HG03095 (cell line): ENCODE measurements at regions not wholly inside any gene's neighbourhood (a gene's known extent, or its start where the extent isn't known, plus 50 kb on each side); places are given as distances from the start of the nearest gene placed in this dataset.

Experiments used
- ATAC-seq: cut with Tn5 transposase; IDR thresholded peaks from one replicate; pipeline ENCODE4 v1.9.1; 2021; ENCODE audit warnings: moderate library complexity; ENCODE audit not compliant: unreplicated experiment

DNA sequence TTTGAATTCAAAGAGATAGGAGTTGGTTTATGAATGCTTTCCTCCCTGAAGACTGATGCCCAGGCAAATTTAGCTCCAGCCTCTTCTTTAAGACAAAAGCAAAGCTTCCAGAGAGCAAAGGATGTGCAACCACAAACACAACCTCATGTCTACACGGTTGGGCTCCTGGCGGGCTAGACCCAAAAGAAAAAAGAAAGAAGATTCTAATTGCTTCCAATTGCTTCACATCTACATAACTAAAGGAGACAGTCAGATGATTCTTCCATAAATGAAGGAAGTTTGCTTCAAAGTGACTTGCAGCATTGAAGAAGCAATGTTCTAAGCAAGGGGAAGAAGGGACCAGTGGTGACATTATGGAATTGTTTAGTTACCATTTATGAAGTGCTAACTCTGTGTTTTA is 1603.0 kb upstream of the TENM3 start:
- no peak for ATAC-seq

DNA sequence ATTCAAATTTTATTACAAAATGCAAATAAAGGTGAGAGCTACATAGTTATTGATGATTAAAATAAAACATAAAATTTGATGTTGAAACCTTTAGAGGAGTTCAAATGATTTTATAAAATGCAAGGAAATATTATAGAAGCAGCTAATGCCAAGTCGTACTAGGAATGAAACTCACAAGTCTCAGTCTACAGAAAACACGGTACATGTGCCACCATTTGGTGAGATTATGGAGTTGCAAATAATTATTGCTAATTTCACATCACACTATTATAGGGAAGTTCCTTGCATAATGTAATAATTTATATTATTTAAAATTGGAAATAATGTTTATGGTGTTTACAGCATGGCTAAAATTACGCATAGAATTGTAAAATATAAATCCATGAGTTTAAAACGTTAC is 1601.7 kb upstream of the TENM3 start:
- ATAC-seq: no peak

DNA sequence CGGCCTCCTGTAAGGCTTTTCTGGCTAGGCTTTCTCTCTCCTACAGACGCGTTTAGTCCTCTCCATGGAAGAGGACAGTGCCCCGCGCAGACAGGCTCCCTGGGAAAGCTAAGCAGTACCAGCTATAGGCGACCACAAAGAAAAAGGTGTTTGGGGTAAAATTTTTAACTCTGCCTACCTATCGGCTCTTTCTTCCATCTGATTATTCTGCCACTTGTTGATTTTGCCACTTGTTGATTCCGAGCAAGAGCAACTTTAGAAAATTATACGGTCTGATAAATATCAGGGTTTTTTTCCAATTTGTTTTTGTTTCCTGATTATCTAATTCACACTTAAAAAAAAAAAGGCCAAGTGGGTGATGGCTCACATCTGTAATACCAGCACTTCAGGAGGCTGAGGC is 1600.5 kb upstream of the TENM3 start:
- no peak for ATAC-seq

DNA sequence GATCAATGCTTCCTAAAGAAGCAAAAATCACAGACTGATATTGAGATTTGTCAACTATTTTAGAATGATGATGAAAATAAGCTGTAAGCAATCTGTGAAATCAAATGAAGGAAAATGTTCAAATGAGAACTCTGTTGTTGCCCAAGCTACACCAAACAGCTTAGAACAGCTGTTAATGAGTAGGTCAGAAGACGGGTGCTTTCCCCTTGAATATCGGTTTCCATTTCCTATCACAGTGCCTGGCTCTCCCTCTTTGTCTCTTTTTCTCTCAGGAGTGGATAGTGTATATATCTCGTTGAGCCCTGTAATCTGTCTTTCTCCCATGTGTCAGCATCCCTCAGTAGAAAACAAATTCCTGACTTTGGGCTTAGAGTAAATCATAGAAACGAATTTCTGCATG is 1592.9 kb upstream of the TENM3 start:
- peak; percentile 75 for ATAC-seq

DNA sequence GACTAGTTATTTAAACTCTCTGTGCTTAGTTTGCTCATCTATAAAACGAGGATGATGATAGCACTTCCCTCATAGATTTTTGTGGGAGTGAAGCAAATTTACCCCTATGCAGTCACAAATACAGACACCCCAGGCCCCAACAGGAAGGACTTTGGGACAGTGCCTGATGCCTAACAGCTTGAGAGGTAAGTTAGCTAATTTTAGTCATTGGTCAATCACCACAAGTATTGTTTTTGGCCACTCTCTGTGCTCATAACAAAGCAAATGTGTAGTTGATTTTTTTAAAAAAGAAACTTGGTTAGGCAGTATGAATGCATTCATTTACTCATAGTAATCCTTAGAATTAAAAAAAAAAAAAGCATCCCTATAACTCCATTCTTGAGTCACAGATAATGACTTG is 1590.7 kb upstream of the TENM3 start:
- no peak for ATAC-seq

DNA sequence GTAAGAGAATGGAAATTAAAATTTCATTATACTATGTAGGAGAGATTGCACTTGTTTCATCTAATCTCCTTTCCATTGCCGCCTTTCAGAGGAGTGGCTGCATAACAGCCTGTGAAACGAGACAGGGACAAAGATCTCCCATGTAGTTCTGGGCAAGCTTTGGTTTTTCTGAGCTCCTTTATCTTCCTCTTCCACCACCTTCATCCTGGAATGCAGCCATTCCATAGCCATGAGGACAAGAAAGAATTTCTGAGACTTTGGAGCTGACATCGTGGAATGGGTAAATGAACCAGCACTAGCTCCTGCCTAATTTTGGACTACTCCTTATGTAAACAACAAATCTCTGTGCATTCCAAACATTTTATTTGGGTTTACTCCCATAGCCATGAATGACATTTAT is 1587.3 kb upstream of the TENM3 start:
- no peak for ATAC-seq

DNA sequence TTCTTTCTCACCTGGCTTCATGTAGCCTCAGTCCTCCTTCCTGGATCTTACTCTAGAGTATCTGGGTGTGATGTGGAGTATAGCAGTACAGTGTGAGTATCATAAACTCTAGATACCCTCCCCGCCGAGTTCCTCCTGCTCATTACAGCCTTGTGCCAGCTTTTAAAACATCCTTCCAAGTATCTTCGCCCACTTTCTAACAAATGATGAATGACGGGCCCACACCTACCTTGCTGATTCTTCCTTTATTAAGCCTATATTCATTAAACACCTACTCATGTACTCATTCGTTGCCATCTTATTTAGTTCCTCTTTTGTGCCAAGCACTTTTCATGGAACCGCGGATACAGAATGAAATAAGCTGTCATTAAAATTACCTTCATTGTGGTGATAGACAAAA is 1585.3 kb upstream of the TENM3 start:
- no peak for ATAC-seq

DNA sequence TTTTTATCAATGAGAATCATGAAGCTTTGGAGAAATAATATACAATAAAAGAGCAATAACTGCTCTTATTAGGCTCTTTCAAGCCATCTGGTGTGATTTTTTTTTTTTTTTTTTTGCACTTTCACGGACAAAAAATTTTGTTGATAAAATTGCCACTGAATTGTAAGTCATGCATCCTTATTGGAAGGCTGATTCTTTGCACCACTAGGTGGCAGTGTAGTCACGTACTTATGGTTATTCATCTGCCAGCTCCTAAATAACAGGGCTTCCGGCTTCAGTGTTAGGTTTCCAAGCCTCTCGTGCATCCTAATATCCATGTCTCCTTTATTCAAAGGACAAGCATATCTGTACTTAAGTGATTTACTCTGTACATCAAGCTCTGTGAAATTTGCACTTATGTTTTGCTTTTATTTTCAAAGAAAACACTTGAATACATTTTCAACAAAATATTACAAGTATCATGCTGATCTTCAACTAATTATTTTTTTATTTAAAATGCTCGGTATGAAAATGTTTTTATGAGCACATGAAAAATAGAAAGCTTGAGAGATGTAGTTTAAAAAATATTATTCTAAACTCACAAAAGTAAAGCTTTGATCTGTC is 1578.3 kb upstream of the TENM3 start:
- ATAC-seq: peak; percentile 96

DNA sequence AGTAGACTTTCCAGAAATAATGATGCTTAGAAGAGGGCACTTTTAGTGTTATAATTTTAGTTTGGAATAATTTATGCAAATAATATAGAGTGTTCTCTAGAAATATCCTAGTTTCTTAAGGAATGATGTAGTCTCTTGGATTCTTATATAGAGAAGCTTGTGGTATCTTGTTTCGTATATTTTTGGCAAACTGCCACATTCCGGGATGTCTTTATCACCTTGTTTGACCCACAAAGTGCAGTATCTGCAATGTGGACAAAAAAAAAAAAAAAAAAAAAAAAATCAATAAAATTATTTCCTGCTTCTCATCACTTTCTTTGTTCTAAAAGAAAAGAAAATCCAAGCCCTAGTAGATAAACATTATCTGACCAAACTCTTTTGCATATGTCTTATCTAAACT is 1577.7 kb upstream of the TENM3 start:
- no peak for ATAC-seq

DNA sequence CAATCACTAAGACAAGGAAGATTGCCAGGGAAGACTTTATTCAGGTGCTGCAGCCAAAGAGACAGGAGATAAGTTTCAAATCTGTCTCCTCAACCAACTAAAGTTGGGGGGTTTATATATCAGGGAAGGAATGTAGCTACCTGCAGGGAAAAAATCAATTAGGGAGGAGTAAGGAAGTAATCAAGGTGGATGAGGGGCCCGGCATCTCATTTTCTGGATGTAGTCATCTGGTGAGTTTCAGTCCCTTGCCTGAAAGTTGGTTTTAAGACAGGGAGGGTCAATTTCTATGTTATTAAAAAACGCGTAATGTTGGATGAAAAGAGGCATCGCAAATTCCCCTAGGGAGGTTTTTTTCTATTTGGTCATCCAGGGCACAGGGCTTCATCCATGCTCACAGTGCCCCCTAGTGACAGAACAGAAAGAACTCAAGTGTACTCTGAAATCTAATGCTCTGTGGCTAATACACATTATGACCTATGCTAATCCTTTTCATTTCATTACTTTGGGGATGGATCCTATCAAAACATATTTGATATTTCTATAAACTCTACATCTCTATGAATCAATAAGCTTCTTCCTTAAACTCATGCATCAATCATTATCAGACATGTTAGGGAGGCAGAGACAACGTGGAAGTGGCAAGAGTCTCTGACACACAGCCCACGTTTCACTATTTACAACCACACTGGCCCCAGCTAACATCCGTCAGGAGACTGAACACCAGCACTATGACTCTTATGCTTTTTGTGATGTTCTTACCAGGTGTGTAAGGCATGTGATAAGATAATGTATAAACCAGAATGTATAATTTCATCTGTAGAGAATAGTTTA is 1577.0 kb upstream of the TENM3 start:
- ATAC-seq: no peak

DNA sequence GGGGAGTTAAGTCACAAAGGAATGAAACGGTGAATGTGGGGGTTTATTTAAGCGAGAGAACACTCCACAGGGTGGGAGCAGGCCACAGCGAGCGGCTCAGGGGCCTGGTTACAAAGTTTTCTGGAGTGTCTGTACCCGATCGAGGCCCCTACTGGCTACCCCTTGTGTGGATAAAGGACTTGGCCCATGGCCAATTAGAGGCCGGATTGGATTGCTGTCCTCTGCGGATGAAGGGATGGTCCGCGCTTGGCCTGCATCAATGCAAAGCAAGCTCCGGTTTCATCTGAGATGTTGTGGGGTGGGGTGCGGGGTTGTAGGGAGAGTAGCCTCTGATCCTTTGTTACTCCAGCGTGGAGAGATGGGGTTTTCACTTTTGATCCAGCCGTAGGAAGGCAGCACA is 1574.5 kb upstream of the TENM3 start:
- no peak for ATAC-seq

DNA sequence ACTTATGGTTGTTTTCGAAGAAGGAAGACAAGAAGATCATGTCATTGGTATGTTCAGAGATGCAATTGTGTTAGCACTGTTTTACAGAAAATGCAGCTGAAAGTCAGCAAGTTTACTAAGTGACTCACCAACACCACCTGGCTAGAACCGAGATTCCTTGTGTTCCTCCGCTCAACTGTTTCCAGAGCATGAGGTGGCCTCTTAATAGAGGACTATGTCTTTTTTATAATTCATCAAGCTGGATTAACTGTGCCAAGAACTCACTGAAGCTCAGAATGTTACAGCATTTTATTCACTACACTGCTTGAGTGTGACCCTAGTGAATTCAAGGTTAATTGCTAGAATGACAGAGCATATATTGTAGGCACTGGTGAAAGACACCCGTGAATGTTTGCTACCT is 1573.5 kb upstream of the TENM3 start:
- ATAC-seq: no peak

DNA sequence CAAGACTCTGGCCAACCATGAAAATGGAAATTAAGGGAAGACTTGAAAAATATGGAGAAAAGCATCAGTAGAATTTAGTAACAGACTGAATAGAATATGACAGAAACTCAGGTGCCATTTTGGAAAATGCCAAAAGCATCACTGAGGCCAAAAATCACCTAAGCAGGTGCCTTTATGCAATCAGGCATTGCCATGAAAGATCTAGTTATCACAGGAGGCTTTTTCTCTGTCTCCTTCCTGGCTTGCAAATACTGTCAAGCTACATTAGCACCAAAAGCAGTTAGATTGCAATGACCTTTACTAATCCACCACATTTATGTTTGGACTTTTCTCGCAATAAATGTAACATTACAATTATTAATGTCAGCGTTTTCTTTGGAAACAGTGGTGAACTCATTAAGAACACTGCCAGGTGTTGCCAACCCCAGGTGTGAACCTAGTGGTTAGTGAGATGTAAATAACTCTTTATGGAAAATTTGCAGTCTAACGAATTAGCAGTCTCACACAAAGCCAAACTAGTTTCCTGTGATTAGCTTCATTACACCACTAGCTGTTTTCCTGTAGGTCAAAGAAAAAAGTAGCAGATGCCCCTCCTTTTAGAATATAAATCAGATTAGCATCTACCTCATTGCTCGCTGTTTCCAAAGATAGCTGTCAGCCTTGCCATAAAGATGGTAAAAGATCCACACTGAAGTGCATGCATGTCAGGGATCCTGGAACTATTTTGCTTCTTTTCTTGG is 1568.4 kb upstream of the TENM3 start:
- no peak for ATAC-seq

DNA sequence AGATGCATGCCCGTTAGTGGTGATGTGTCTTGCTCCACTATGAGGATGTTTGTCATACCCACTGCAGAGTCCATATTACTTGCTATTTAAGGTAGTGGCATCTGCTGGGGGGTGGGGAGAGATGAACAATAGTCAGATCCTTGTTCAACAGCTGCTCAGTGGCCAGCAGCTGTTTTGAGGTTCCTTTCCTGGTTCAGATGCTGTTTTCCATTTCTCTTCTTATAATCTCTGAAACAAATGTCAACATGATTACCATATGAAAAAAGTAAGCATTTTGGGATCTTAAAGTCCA is 1567.9 kb upstream of the TENM3 start:
- ATAC-seq: no peak

DNA sequence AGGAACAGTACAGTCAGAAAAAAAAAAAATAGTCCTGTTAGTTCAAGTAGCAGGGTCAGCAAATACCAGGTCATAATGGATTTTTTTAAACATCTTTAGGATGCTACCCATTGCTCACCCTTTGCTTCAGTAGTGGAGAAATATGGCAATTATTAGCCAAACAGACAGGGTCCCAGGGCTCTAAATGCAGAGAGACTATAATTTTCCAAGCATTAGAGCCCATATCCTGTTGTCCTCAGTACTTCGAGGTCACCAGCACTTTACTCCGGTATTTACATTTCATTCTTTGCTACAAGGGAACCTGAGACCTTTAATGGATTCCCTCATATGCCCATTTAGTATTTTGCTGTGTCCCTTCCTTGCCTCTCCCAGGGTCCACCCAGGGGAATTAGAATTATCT is 1562.9 kb upstream of the TENM3 start:
- ATAC-seq: no peak

DNA sequence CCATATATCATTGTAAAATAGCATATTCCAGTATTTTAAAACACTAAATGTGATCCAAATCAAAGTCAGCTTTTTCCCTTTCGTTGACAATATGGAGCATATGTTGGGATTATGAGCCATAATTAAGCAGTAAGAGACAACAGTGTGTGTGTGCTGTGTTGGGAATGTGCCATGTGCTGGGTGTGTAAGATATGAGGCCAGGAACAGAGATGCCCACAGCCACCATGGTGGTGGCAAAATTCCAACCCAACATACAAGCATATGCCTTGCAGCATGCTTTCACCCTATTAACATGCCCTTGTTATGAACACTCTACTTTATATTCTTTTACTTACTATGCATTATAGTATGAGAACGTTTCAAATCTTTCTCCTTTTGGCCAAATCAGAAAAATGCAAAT is 1560.4 kb upstream of the TENM3 start:
- ATAC-seq: no peak

DNA sequence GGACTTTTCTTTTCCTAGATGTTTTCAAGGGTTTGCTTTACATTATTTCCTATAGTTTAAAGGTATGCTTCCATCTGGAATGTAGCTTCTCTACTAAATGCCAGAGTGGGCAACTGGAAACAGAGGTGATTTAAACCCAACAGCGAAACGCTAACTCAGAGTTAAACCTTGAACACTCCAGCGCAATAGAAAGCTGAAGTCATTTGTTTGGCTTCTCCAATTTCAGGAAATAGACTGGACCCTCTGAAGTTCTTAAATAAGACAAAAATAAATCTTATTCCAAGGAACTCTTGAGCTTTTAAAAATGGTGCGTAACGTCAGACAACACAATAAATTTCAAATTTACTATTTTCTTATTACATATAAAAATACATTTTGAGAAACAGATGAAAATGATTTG is 1560.0 kb upstream of the TENM3 start:
- no peak for ATAC-seq

DNA sequence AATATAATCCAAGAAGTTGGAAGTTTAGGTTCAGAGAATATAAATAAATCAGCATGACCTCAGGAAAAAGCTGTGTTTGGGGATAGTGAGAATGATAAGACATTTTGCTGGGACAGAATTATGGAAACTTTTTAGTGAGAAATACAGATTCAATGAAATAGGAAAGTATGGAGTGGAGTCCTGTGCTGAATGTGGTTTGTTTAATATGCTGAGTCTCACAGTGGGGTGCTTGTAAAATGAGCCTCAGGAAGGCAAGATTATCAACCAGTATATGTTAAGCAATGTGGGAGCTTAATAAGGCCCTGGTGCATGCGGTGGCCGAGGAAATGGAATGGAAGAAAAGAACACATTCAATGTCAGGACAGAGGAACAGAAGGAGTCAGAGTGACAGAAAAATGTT is 1554.7 kb upstream of the TENM3 start:
- ATAC-seq: no peak

DNA sequence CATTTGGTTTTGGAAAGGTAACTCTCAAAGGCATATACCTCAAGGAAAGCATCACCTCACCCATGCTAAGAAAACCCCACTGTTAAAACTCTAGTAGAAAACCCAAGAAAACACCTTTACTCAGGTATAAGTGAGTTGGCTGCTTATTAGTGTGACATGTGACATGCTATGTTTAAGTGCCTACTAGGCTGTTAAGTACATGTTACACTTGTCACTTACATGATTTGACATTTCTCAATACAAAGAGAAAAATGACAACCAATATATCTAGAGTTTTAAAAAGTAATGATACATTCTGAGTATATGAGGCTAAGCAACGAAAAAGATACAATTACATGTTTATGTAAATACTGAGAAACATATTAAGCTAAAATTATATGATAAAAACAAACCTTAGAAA is 1548.3 kb upstream of the TENM3 start:
- ATAC-seq: no peak

DNA sequence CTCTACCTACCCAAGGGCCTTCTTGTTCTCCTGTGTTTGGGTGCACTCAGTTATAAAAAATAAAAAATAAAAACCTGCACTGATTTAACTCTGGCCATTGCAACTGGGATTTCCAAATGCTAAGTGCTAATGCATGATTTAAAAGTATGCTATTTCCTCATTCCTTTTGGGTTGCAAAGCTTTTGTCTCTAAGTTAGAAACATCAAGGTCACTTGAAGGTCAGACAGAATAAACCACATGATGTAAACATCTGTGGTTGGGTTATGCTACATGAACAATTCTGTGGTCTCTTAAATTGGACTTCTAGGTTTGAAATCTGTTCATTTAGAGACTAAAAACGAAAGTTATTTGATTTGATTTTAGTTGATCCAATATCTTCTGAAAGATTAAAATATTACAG is 1547.4 kb upstream of the TENM3 start:
- ATAC-seq: no peak

DNA sequence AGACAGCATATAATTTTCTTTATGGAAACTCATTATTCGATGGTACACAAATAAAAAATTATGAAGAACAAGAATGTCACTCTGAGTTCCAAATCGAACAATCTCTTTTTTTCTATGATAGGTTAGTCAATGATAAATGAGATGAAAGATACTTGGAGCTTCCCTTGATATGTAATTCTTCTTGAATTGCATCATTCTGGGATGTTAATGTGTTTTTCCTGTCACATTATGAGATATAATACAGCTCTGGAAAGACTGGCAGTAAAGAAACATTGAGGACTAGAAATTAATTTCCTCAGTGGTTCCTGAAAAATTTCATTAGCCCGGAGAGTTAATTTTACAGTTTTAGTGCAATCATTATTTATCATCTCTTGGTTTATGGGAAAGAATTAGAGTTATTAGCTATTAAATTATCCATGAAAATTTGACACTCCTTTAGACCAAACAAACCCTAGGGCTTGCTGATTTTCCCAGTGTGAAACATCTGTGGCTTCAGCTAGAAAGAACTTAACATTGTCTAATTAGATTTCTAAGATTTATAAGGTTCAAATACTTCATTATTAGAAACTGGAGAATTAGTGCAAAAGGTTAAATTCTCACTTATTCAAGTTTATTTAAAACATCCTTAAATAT is 1546.6 kb upstream of the TENM3 start:
- no peak for ATAC-seq
